HPDE6-E6E7 (cell line): ENCODE measurements at regions not wholly inside any gene's neighbourhood (a gene's known extent, or its start where the extent isn't known, plus 50 kb on each side); places are given as distances from the start of the nearest gene placed in this dataset.

Source experiments
- DNase-seq: peaks from one replicate; pipeline ENCODE4 v3.0.0; 2011; ENCODE audit warnings: missing footprints; ENCODE audit errors: extremely low spot score

- DNase-seq: no peak
Observed at GRCh38 chr4:108567831-108568230, 52.5 kb upstream of the RPL34 start.

GRCh38 chr4:108561116-108561515, 59.3 kb upstream of the RPL34 start:
- DNase-seq: no peak

- DNase-seq: no peak
Observed at GRCh38 chr4:108560616-108561015, 59.8 kb upstream of the RPL34 start.

- DNase-seq: no peak
Observed at GRCh38 chr4:108559911-108560310, 60.5 kb upstream of the RPL34 start.

- no peak for DNase-seq
Observed at GRCh38 chr4:108559068-108559793, 61.1 kb upstream of the RPL34 start.

- DNase-seq: no peak
Observed at GRCh38 chr4:108556588-108557200, 63.7 kb upstream of the RPL34 start.

- no peak for DNase-seq
Observed at GRCh38 chr4:108556166-108556565, 64.2 kb upstream of the RPL34 start.

- DNase-seq: no peak
Observed at GRCh38 chr4:108555701-108556100, 64.7 kb upstream of the RPL34 start.

- DNase-seq: no peak
Observed at GRCh38 chr4:108547682-108548081, 72.7 kb upstream of the RPL34 start.

GRCh38 chr4:108546728-108547127, 73.6 kb upstream of the RPL34 start:
- DNase-seq: no peak

GRCh38 chr4:108544481-108544880, 75.9 kb upstream of the RPL34 start:
- peak; percentile 32 for DNase-seq

- no peak for DNase-seq
Observed at GRCh38 chr4:108543359-108543968, 76.9 kb upstream of the RPL34 start.

GRCh38 chr4:108540536-108540935, 79.8 kb upstream of the RPL34 start:
- no peak for DNase-seq

- DNase-seq: peak; percentile 19
Observed at GRCh38 chr4:108536577-108536976, 83.8 kb upstream of the RPL34 start.

GRCh38 chr4:108535757-108536156, 84.6 kb upstream of the RPL34 start:
- no peak for DNase-seq

- DNase-seq: no peak
Observed at GRCh38 chr4:108533876-108534275, 86.5 kb upstream of the RPL34 start.

- no peak for DNase-seq
Observed at GRCh38 chr4:108533245-108533844, 87.0 kb upstream of the RPL34 start.

GRCh38 chr4:108532738-108533137, 87.6 kb upstream of the RPL34 start:
- DNase-seq: no peak

GRCh38 chr4:108532187-108532586, 88.2 kb upstream of the RPL34 start:
- no peak for DNase-seq

- DNase-seq: no peak
Observed at GRCh38 chr4:108531461-108531860, 88.9 kb upstream of the RPL34 start.

- no peak for DNase-seq
Observed at GRCh38 chr4:108529984-108530905, 90.1 kb upstream of the RPL34 start.

GRCh38 chr4:108529102-108529501, 91.3 kb upstream of the RPL34 start:
- DNase-seq: no peak
